HT1080 (cell line): ENCODE measurements at regions not wholly inside any gene's neighbourhood (a gene's known extent, or its start where the extent isn't known, plus 50 kb on each side); places are given as distances from the start of the nearest gene placed in this dataset.
A peak's percentile ranks its signal among the peaks of the same experiment; 100 is the strongest.

ENCODE experiments used
- DNase-seq: peaks from one replicate; pipeline ENCODE4 v3.0.0-alpha.2; 2015; ENCODE audit warnings: low read depth

DNA sequence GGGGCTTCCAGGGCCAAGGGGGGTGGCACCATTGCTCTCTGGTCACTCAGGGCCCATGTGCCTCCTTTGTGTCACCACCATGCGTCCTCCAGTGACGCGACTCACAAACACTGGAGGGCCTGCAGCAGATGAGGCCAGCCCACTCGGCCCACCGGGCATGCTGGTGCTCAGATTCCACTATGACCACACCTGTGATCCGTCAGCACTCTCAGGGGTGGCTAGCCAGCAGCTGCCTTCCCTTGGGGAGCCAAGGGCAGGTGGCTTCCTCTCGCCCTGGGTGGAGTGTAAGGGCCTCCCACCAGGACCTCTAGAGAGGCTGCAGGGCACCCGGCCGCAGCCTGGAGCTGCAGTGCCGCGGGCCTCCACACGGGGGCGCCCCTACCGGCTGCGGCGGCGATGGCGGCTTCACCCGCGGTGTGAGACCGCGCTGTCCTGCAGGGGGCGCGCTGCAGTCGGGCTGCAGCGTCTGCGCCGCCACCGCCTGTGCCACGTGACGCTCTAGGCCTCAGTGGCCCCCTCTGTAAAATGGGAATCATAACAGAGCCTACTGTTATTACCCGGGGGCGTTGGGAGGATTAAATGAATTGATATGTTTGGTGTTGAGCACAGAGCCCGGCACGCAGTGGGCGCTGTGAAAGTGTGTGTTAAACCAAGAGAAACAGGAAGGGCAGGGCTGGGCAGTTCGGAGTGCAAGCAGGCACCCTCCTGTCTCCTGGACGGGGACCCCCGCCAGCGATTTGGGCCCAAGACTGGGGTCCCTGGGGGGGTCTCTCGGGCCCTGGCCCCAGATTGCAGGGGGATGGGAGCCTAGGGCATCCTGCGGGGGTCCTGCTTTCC, 192.4 kb upstream of the GSE1 start:
- peak; percentile 48 for DNase-seq

DNA sequence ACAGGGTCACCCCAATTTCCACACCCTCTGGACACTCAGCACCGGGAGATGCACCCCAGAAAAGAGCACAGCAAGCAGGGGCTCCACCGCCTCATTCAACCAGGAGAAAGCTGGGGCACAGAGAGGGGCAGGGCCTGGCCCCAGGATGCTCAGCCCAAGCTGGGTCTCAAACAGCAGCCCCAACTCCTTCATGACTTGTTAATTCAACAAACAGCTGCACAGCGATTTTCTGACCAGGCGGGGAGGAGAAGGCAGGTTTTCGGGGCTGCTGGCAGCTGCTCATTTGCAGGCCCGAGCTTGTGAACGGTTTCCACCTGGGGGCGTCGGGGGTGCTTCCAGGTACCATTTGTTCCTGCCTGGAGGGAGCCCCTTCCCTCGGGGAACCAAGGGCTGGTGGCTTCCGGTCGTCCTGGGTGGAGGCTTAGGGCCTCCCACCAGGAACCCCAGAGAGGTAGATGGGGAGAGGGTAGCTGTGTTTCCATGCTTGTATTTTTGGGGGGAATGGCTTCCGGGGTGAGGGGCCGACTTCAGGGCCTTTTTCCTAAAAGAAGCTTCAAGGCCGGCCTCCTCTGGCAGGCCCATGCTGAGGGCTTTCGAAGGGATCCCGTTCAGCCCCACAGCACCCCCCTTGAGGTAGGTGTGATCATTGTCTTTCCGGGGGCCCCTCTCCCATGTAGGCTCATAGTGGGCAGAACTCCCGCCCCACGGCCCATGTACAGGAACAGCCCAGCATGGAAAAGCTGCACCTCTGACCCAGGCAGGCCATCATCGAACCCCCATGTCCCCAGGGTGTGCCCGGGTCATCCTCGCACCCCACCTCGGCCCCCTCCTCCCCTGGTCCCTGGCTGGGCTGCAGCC, 191.6 kb upstream of the GSE1 start:
- DNase-seq = no peak

DNA sequence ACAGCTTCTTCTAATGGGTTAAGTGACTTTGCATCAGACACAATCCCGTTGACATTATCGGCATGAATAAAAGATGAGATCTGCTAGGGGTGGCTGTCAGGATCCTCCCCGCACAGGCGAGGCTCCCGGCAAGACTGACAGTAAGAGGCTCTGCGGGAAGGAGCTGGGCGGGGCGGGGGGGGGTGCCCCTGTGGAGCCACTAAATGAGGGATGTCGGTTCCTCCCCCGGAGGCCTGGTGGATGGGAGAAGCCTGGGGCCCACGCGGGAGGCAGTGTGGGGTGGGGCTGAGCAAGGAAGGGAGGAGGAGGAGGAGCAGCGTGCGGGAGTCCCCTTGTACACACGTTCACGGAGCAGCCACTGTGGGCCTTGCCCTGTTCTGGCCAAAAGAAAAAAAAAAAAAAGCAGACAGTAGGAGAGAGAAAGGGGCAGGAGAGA, 190.9 kb upstream of the GSE1 start:
- no peak for DNase-seq

DNA sequence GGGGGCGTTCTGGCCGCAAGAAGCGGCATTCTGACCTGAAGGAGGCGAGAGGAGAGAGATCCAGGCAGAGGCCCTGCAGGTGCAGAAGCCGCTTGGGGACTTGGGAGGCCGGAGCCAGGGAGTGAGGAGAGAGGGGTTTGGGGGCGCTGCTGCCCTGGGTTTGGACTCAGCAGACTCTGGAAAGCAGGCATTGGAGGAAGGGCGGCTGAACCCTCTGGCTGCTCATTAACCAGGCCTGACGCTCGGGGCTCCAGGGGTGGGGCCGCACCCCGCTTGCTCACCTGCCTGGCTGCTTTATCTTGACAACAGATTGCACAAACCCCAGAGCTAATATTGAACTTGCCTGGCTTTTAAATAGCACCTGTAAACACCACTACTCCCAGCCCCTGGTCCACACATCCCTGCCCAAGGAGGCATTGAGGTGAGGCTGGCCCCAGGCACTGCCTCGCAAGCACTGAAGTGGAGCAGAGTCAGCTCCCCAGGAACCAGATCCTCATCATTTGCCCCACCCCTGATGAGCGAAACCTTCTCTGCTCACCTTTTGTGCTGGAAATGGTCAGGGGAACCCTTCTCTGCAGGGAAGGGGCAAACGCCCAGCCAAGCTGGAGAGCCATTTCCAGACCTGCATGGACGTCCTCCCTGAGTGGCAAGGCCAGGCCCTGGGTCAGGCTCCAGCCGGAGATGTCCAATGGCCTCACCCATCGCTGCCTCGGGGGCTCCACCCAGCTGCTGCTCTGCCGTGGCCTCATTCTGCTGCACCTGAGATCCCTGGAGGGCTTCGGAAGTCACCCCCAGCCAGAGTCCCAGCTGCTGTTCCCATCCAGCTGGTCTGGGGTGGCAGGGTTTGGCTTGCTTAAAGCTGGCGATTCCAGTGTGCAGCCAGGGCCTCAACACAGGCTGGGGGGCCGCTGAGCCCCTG, 190.2 kb upstream of the GSE1 start:
- DNase-seq = no peak

DNA sequence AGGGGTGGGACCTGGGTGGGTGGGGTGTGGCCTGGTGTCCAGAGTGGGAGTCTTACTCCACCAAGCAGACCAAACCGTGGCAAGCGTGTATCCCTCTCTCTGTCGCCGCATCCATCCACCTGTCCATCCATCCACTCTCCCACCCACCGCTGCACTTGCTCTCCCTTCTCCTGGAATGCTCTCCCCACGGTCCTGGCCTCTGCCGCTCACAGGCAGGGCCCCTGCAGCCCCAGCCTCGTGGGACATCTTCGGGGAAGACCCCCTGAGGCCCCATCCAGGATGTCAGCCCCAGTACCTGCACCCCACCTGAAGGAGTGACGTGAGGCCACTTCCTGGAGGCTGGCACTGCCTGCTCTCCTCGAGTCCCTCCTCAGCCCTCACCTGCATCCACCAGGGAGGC, 189.5 kb upstream of the GSE1 start:
- DNase-seq = no peak

DNA sequence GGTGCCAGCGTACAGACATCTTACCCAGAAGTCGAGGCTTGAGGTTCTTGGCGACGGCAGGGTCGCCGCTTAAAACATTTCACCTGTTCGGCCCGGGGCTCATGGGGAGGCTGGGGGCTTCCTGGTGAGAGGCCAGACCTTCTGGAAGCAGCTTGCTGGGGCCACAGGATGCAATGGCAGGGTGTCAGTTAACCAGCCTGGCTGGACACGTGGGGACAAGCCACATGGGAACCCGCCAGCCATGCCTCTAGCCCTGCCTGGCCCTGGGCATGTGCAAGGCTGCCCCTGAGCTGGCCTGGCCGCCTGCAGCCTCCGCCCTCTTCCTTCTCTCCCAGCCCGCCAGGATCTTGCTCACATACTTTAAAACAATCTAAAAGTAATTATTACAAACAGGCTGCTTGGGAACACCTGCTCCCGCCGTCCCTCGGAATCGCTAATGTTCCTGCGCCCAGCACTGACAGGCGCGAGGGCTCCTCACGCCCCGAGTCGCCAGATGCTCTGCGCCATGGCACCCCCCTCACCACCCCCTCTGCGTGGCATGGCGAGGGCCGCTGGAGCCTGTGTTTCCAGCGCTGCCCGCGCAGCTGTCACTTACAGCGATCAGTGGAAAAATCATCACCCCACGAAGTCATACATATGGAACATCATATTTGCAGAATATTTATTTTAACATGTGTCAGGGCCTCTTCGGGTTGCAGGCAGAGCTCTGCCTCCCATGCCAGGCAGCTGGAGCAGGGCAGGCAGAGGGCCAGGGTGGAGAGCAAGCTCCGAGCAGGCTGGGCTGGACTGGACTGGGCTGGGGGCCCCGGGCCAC, 188.7 kb upstream of the GSE1 start:
- no peak for DNase-seq

DNA sequence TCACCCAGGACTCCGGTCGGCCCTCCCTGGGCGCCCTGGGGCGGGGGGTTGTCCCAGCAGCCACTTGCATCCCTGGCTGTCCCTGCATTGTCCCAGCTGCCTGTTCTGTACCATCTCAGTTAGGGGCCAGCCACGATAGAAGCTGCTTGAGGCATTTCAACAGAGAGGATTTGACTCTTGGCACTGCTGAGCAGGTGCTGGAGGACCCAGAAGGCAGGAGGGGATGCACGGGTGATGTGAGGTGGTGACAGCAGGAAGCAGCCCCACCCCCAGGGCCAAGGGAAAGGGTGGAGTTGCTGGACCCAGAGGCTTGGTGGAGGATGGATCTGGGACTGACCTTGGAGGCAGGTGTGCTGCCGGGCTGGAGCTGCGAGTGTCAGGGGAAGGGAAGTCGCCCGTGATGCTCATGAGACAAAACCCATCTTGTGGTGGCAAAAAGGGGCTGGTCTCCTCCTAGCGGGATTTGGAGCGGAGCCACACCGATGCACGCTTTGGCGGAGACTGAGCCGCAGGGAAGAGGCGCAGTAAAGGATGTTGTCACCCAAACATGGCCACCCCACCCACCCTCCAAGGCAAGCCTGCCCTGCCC, 188.0 kb upstream of the GSE1 start:
- DNase-seq = no peak

DNA sequence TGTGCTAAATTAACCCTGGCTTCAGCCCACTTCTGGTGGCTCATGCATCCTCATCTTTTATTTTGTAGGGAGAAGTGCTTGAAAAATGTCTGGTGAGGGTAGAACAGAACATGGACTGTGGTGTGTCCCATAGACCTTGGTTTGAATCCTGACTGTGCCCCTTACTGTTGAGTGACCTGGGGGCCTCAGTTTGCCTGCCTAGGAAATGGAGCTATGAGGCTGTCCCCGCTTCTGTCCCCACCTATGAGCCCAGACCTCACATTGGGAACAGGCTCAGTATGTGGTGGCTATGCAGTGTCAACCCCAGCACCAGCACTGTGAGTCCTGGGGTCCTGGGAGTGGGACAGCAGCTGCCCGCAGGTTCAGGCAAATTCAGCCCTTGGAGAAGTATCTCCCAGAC, 186.3 kb upstream of the GSE1 start:
- DNase-seq = no peak

DNA sequence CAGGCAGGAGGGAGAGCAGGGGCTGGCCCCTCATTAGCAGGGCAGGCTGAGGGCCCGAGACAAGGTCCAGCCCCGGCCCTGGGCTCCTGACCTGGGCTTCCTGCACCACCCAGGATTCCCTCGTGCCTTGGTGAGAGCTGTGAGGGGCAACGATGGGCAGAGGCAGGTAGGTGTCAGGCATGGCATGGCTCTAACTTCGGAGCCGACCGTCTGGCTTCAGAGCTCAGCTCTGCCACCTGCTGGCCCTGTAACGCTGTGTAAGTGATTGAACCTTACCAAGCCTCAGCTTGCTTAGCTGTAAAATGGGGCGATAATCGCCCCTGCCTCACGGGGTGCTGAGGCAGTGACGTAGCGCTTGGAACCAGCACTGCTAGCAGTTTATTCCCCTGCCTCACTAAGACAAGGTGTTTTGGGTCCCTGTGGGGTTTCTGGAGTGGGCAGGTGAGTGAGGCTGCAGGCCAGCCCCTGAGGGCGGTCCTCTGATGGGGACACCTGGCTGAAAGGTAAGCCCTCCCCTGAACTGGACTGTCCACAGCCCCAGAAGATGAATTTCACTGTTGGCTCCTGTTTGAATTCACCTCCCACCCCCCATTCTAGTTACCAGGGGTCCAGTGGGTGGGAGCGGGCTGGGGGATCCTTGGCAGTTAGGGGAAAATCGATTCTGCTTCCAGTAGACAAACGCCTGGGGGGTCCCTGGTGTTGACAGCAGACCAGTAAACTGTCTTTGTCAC, 184.8 kb upstream of the GSE1 start:
- DNase-seq = peak; percentile 36

DNA sequence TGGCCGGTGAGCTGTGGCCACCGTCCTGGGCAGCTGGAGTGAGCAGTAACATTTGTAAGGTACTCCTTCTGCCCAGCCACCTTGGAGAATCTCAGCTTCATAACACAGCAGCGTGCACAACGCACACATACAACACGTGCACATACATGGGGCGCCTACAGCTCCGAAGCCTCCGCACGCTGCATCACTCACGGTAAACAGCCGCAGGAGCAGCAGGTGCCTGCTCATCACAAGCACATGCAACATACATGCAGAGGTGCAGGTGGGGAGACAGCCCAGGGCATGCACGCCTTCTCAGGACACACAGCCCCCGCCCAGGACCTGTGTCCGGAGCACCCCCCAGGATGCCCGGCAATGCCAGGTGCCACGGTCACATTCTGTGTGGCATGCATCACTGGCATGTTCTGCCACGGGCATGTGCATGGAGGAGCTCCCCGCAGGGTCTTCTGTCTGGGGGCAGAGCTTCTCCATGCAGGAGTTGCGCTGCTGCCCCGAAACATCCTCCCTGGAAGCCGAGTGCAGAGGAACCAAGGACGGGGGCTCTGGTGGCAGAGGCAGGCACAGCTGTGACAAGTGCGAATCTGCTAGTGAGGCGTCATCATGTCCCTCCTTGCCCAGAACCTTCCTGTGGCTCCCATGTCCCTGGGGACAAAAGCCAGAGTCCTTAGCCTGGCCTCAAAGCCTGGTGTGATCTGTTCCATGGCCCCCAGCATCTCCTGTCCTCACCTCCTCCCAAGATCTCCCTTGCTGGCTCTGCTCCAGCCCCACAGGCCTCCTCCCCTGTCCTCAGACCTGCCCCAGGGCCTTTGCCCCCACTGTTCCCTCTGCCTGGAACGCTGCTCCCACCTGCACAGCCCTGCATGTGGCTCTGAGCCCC, 184.0 kb upstream of the GSE1 start:
- no peak for DNase-seq

DNA sequence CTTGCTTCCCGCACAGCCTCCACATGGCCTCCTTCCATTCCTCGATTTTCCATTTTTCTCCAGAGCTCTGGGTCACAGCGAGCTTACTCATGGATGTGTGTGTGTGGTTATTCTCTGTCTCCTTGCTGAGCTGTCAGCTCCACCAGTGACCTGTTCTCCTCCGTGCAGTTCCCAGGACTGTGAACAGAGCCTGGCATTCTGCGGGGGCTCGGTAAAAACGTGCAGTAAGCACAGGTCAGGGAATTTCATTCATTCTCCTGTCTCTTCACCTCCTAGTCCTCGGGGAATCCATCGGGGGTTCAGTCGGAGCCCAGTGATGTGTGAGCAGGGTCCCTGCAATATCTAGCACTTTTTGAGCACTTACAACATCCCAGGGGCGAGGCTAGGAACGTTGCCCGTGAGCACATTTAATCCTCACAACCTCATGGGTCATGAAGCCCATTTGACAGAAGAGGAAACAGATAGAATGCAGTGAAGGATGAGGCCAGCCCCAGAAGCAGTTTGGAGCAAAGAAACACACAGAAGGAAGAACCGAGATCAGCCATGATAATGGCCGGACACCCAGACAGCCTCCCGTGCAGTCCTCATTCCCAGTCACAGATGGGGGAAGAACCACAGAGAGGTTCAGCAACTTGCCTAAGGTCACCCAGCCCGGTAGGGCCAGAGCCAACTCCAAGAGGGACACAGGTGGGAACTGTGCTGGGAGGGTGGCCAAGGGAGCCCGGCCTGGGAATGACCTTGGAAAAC, 183.2 kb upstream of the GSE1 start:
- DNase-seq = no peak

DNA sequence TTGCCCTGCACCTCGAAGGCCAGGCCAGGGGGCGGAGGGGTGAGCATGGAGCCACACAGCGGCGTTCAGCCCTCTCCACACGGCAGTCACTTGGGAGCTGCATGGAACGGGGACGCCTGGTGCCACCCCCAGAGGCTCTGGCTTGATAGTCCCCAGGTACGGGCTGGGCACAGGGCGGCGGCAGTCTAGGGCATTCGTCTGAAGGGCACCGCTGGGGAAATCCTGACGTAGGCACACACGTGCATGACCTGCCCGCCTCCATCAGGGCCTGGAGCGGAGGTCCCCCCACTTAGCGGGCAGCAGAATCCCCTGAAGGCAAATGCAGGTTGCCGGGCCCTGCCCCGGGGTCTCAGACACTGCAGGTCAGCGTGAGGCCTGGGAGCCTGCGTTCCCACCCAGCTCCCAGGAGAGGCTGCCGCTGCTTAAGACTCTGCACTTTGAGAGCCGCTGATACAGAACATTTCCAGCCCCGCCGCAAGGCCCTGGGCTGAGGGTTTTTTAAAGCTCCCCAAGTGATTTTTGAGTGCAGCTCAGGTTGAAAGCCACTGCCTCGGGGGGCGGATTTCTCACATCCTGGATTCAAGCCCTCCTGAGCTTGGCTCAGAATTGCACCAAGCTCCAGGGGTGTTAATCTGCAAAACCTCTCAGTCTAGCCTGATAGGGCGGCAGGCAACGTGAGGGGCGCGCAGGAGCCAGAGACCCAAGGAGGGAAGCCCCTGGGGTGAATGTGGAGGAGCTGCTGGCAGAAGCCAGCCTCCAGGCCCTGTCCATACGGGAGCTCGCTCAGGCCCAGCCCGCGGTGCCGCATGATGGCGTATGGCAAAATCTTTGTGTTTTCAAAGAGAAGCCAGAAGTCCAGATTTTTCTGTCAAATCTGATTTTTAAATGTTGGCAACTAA, 182.3 kb upstream of the GSE1 start:
- DNase-seq = no peak

DNA sequence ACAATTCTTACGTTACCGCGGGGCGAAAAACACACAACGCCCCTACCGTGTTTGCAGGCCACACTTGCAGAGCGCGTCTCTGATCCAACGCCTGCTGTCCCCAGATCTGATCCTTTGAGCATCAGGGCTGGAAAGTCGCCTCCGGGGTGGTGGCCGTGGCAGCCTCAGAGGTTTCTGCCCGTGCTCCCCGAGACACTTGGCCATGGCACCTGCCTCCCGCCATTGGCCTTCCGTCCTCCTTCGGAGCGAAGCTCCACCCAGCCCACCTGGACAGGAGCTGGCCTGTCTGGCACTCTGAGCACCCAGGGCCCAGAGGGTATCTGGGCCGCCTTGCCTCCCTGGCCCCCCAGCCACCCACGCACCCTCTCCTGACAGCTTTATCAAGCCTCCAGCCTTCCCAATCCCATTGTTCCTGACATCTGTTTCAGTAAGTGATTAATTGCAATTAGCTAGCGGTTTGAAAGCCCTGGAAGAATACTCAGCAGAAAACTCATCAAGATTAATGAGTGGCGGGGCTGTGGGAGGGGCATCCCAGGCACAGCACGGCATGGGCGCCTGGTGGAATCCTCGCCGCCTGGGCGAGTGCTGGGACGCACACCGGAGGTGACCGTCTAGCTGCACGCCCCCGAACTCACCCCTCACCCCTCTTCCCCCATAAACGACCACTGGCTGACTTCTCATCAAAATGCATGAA, 181.5 kb upstream of the GSE1 start:
- DNase-seq = no peak

DNA sequence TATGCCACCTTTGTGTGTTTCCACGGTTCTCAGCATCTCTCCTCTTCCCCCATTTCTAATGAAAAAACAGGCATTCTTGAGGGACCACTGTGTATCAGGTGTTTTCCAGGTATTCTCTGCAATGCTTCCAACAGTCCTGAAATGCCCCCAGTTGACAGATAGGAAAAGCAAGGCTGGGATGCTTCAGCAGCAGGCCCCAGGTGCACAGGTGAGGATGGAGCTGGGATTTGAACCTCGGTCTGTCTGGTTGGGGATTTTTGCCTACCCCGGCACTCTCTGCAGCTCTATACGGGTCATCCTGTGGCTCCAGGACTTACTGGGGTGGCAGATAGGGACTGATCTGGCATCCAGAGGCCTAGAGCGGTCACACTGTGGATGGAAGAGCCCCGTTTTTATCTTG, 180.5 kb upstream of the GSE1 start:
- DNase-seq = no peak

DNA sequence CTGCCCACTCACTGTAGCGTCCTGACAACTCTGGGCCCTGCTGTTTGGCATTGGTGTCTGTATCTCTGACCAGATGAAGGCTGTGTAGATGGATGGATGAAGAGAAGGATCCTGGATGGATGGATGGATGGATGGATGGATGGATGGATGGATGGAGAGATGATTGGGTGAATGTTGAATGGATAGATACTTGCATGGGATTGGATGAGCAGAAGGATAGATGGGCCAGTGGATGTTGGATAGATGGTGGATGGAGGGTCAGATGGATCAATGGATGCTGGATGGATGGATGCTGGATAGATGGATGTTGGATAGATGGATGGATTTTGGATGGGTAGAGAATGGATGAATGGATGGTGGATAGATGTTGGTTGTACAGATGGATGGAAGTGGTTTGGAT, 179.6 kb upstream of the GSE1 start:
- no peak for DNase-seq

DNA sequence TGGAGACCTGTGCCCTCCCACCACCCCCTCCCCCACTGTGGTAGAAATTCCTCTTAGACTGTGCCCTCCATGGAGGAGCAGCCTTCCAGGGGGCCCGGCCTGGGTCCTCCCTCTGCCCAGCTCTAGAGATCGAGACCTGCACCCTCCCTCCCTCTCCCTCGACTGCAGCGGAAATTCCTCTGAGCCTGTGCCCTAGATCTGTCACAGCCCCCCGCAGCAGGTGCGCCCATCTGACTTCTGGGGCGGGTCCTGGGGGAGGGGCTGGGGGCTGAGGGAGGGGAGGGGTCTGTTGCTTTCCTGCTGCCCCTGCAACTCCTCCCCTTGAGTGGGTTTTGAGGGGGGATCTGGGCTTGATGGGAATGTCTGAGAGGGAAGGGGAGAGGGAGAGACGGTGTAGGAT, 177.8 kb upstream of the GSE1 start:
- DNase-seq = no peak
